ENCODE measurements at regions not wholly inside any gene's neighbourhood (a gene's known extent, or its start where the extent isn't known, plus 50 kb on each side); places are given as distances from the start of the nearest gene placed in this dataset.

DNA sequence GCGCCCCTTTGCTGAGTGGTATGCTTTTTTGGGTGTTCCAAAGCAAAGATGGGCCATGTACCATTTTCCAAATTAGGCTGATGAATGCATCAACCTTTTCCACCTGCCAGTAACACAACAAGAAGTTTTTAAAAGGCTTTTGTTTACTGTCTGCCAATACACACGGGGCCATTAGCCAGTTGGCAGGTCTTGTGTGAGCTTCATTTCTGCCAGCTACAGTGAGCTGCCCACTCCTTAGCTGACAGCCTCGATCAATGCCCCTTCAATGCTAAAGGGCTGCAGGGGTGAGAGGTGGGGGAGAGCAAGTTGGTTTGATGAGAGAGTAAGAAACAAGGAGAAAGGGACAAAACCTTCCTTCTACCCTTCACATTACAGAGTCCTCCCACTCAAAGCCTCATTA is 128.7 kb downstream of the C5orf15 start:
- no peak overlapping the region for H3K4me3 ChIP-seq
- H3K27ac ChIP-seq, result no peak overlapping the region
- H3K27me3 ChIP-seq (replicated peaks; ENCODE audit: insufficient read depth), result no peaks in the 10 kb centered on the region
- H3K36me3 ChIP-seq, result no peaks in the 10 kb centered on the region
- TF ChIP-seq POLR2A (IDR thresholded peaks at IDR 0.05) (no peak), POLR2AphosphoS5 (IDR thresholded peaks at IDR 0.05) (no peak)
- TF ChIP-seq, protein P1, sequence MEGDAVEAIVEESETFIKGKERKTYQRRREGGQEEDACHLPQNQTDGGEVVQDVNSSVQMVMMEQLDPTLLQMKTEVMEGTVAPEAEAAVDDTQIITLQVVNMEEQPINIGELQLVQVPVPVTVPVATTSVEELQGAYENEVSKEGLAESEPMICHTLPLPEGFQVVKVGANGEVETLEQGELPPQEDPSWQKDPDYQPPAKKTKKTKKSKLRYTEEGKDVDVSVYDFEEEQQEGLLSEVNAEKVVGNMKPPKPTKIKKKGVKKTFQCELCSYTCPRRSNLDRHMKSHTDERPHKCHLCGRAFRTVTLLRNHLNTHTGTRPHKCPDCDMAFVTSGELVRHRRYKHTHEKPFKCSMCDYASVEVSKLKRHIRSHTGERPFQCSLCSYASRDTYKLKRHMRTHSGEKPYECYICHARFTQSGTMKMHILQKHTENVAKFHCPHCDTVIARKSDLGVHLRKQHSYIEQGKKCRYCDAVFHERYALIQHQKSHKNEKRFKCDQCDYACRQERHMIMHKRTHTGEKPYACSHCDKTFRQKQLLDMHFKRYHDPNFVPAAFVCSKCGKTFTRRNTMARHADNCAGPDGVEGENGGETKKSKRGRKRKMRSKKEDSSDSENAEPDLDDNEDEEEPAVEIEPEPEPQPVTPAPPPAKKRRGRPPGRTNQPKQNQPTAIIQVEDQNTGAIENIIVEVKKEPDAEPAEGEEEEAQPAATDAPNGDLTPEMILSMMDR (IDR thresholded peaks at IDR 0.05), result no peak
- intact Hi-C loops (cut with DNase I), result no loop called here
- DNase-seq (ENCODE audit: low spot score), result no peak
- WGBS, result 42% methylated on average over 3 of the region's 3 CpGs
- H3K9me3 ChIP-seq, result no peaks in the 10 kb centered on the region
- H3K4me1 ChIP-seq (replicated peaks), result peaks cover 4% of the 10 kb centered on the region

DNA sequence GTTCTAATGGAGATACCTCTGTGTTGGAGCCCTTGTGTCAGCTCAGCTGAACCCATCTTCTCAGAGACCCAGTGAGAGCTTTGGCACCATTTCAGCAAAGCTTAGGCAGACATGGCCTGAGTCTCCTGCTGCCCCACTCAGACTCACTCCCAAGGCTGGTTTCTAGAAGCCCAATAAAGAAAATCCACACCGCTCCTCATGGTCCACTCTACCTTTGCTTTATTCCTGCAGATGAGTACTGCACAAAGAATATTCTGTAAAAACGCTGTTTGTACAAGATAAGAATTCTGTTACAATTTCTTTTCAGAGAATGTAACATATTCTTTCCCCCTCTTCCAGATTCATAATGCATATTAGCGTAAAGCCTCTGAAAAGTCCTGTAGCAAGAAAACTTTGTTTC is 129.3 kb downstream of the C5orf15 start:
- intact Hi-C loops (cut with DNase I), result no loop called here
- no peak for DNase-seq (ENCODE audit: low spot score)
- H3K4me1 ChIP-seq (replicated peaks), result peaks cover 4% of the 10 kb centered on the region
- no peaks in the 10 kb centered on the region for H3K27me3 ChIP-seq (replicated peaks; ENCODE audit: insufficient read depth)
- TF ChIP-seq POLR2A (IDR thresholded peaks at IDR 0.05), result no peak
- TF ChIP-seq POLR2AphosphoS5 (IDR thresholded peaks at IDR 0.05), result no peak
- TF ChIP-seq, protein P1 (IDR thresholded peaks at IDR 0.05), result no peak
- no peaks in the 10 kb centered on the region for H3K36me3 ChIP-seq
- WGBS, result 90% methylated on average over 3 of the region's 3 CpGs
- H3K9me3 ChIP-seq, result no peaks in the 10 kb centered on the region
- no peak overlapping the region for H3K4me3 ChIP-seq
- no peak overlapping the region for H3K27ac ChIP-seq

DNA sequence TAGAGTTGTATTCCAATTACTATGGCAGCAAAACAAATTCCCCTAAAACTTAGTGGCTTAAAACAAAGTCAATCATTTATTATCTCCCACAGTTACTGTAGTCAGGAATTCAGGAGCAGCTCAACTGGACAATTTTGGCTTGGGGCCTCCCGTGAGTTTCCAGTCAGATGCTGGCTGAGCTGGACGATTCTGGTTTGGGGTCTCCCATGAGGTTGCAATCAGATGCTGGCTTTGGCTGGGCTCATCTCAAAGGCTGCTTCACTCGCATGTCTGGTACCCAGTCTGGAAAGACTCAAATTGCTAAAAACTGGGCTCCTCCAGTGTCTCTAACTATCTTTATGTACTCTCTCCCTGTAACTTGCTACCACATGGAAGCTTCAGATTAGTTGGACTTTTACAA is 130.1 kb downstream of the C5orf15 start:
- no peak overlapping the region for H3K4me3 ChIP-seq
- TF ChIP-seq, protein P1 (IDR thresholded peaks at IDR 0.05), result no peak
- TF ChIP-seq POLR2AphosphoS5 (IDR thresholded peaks at IDR 0.05), result no peak
- no peak for TF ChIP-seq POLR2A (IDR thresholded peaks at IDR 0.05)
- DNase-seq (ENCODE audit: low spot score), result no peak
- no peak overlapping the region for H3K27ac ChIP-seq
- WGBS, result 82% methylated on average over 3 of the region's 3 CpGs
- intact Hi-C loops (cut with DNase I), result no loop called here
- peaks cover 4% of the 10 kb centered on the region for H3K4me1 ChIP-seq (replicated peaks)
- H3K36me3 ChIP-seq, result no peaks in the 10 kb centered on the region
- no peaks in the 10 kb centered on the region for H3K27me3 ChIP-seq (replicated peaks; ENCODE audit: insufficient read depth)
- no peaks in the 10 kb centered on the region for H3K9me3 ChIP-seq

DNA sequence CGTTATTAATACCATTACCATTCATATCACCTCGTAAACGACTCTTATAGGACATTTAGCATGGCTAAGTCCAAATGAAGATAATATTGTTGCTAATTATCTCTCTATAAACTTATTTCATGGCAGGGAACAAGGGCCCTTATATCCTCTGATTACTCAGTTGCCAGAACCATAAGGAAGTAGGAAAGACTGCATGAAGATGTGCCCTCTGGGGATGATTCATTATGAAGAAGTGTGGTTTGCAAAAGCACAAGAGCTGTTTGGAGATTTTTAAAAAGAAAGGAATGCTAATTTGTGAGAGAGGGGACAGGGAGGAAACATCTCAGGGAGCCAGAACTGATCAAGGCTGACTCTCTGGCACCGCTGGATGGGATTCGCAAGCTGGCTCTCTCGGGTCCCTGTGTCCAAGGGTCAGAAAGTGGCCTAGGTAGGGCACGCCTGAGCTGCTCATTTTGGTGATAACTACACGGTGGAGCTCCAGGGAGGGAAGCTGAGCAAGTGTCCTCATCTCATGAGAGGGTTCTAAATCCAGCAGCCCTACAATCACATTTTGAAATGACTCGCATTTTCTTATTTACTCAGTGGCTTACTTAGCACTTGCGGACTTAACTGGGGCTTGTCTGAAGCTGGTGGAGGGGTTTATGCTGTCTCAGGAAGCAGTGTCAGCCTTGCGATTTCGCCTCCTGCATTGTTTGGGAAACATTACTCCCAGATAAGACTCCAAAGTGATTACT is 136.8 kb downstream of the C5orf15 start:
- H3K4me3 ChIP-seq, result no peak overlapping the region
- no peaks in the 10 kb centered on the region for H3K36me3 ChIP-seq
- no peak for DNase-seq (ENCODE audit: low spot score)
- H3K4me1 ChIP-seq (replicated peaks), result no peaks in the 10 kb centered on the region
- TF ChIP-seq POLR2A (IDR thresholded peaks at IDR 0.05), result no peak
- TF ChIP-seq POLR2AphosphoS5 (IDR thresholded peaks at IDR 0.05), result no peak
- TF ChIP-seq, protein P1 (IDR thresholded peaks at IDR 0.05), result no peak
- no peak overlapping the region for H3K27ac ChIP-seq
- H3K9me3 ChIP-seq, result no peaks in the 10 kb centered on the region
- no peaks in the 10 kb centered on the region for H3K27me3 ChIP-seq (replicated peaks; ENCODE audit: insufficient read depth)
- 75% methylated on average over 12 of the region's 12 CpGs for WGBS
- intact Hi-C loops (cut with DNase I), result no loop called here

DNA sequence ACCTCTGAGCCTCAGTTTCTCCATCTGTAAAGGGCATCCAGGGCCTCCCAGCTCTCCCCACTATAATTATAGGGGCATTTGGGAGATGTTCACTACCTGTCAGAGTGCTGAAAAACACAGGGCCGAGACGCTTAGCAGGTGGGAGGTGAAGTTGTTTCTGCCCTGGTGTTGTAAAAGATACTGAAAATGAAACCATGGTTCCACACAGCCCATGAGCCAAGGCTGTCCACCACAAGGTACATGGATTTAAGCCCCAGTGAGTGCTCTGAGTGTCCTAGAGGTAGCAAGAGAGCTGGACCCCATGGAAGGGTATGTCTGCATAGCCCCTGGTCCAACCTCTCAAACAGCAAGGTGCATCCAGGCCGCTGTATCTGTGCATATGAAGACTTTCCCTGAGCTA is 137.5 kb downstream of the C5orf15 start:
- Histone ChIP-seq H3K27me3 (replicated peaks; ENCODE audit: insufficient read depth) (no peaks in the 10 kb centered on the region), H3K36me3 (no peaks in the 10 kb centered on the region), H3K9me3 (no peaks in the 10 kb centered on the region), H3K4me1 (replicated peaks) (no peaks in the 10 kb centered on the region), H3K27ac (no peak overlapping the region), H3K4me3 (no peak overlapping the region)
- DNase-seq (ENCODE audit: low spot score), result no peak
- intact Hi-C loops (cut with DNase I), result no loop called here
- TF ChIP-seq, protein P1 (IDR thresholded peaks at IDR 0.05), result no peak
- no peak for TF ChIP-seq POLR2AphosphoS5 (IDR thresholded peaks at IDR 0.05)
- TF ChIP-seq POLR2A (IDR thresholded peaks at IDR 0.05), result no peak
- WGBS, result 91% methylated on average over 3 of the region's 3 CpGs

All from prostate gland (tissue), 2 donors.